Retinal pigment epithelial cell (primary cell): ENCODE measurements at regions not wholly inside any gene's neighbourhood (a gene's known extent, or its start where the extent isn't known, plus 50 kb on each side); places are given as distances from the start of the nearest gene placed in this dataset.

ENCODE experiments used
- DNase-seq: peaks from one replicate; pipeline ENCODE4 v3.0.0-alpha.2; 2010; ENCODE audit warnings: low read depth
- H3K4me3 ChIP-seq: 2 replicates; pipeline ENCODE4 v1.5.1; 2011; ENCODE audit warnings: mild to moderate bottlenecking, low read length, control low read depth, moderate library complexity
- TF ChIP-seq, protein P1 (sequence below): conservative IDR thresholded peaks from 2 replicates; pipeline ENCODE4 v1.5.1; 2011; ENCODE audit warnings: low read depth, low read length, control low read depth, inconsistent platforms

DNA sequence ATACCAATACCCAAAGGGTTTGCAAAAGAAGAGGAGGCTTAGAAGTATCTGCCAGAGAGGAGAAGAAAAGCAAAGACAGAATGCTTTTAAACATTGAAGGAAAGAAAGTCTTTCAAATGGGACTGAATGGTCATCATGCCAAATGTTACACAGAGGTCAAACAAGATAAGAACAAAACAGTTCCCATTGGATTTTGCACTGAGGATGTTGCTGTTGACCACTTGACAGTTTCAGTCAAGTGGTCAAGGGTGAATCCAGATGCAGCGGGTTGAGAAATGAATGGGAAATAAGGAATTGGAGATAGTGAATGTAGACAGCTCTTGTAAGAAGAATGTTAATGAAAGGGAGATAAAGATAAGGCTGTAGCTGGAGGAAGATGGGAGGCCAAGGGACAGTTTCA lies 64.8 kb upstream of the FGG start:
- no peak overlapping the region for H3K4me3 ChIP-seq
- TF ChIP-seq, protein P1, sequence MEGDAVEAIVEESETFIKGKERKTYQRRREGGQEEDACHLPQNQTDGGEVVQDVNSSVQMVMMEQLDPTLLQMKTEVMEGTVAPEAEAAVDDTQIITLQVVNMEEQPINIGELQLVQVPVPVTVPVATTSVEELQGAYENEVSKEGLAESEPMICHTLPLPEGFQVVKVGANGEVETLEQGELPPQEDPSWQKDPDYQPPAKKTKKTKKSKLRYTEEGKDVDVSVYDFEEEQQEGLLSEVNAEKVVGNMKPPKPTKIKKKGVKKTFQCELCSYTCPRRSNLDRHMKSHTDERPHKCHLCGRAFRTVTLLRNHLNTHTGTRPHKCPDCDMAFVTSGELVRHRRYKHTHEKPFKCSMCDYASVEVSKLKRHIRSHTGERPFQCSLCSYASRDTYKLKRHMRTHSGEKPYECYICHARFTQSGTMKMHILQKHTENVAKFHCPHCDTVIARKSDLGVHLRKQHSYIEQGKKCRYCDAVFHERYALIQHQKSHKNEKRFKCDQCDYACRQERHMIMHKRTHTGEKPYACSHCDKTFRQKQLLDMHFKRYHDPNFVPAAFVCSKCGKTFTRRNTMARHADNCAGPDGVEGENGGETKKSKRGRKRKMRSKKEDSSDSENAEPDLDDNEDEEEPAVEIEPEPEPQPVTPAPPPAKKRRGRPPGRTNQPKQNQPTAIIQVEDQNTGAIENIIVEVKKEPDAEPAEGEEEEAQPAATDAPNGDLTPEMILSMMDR: no peak
- DNase-seq: no peak

- no peak for DNase-seq
- no peak overlapping the region for H3K4me3 ChIP-seq
- TF ChIP-seq, protein P1: no peak
Observed at GRCh38 chr4:154677923-154678322, 65.5 kb upstream of the FGG start.

- TF ChIP-seq, protein P1: no peak
- no peak for DNase-seq
Observed at GRCh38 chr4:154683956-154684681, 59.7 kb upstream of the LRAT start.

DNA sequence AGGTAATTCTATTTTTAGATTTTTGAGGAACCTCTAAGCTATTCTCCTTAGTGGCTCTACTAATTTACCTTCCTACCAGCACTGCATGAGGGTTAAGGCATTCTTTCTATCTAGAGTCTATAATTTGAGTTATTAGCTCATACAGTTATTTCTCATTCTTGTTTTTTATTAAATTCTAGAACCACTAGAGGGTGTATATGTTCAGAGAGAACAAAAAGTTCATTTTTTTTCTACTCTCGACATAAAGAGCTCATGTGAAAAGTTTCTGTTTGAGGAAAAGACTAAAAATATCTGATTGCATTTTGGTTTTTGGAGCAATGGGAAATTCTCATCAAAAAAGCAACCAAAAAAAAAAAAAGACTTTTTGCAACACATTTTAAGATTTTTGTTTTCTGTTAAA lies 57.0 kb upstream of the LRAT start:
- no peak for DNase-seq
- TF ChIP-seq, protein P1: peak; percentile 20
- no peak overlapping the region for H3K4me3 ChIP-seq

More at GRCh38 chr4:154683956-154684681, 59.7 kb upstream of the LRAT start:
- H3K4me3 ChIP-seq: no peak overlapping the region

DNA sequence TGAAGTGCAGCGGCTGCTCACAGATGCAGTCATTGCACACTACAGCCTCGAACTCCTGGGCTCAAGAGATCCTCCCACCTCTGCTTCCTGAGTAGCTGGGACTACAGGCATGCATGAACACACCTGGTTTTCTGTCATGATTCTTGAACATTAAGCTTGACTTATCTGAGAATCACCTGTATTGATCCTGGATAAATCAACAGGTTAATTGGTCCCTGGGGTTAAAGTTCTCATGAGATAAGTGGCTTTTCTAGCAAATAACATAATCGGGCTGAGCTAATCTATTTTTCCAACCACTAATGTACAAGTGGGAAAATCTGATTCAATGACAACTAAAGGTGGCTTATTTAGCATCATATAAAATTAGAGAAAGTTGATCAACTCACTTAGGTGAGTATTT lies 56.0 kb upstream of the LRAT start:
- no peak for DNase-seq
- no peak overlapping the region for H3K4me3 ChIP-seq
- TF ChIP-seq, protein P1: no peak

- TF ChIP-seq, protein P1: no peak
Observed at GRCh38 chr4:154691229-154691628, 52.6 kb upstream of the LRAT start.

GRCh38 chr4:154692304-154692818 lies 51.4 kb upstream of the LRAT start:
- TF ChIP-seq, protein P1: no peak
- no peak overlapping the region for H3K4me3 ChIP-seq
- DNase-seq: no peak

More at GRCh38 chr4:154691229-154691628, 52.6 kb upstream of the LRAT start:
- H3K4me3 ChIP-seq: no peak overlapping the region
- no peak for DNase-seq
